DND-41 (cell line): ENCODE measurements at regions not wholly inside any gene's neighbourhood (a gene's known extent, or its start where the extent isn't known, plus 50 kb on each side); places are given as distances from the start of the nearest gene placed in this dataset.

ENCODE experiments used
- ATAC-seq: fragments of 200-7000 bp; cut with Tn5 transposase; 3 replicates; pipeline ENCODE4 v1.9.1; 2021; ENCODE audit warnings: low read depth; ENCODE audit not compliant: insufficient read depth
- DNase-seq: peaks from one replicate; pipeline ENCODE4 v3.0.0-alpha.2; 2020
- H2AFZ ChIP-seq: 2 replicates; pipeline ENCODE4 v1.6.0; 2012; ENCODE audit warnings: low read depth, low read length
- H3K27ac ChIP-seq: 2 replicates; pipeline ENCODE4 v1.5.1; 2012; ENCODE audit warnings: low read length, inconsistent platforms
- H3K27me3 ChIP-seq: fragments of 200-600 bp; sonication (generic); 2 replicates; pipeline ENCODE4 v1.6.0; 2012; ENCODE audit warnings: low read length, mild to moderate bottlenecking, inconsistent platforms; ENCODE audit not compliant: insufficient read depth, poor library complexity
- H3K36me3 ChIP-seq: 2 replicates; pipeline ENCODE4 v1.5.1; 2012; ENCODE audit warnings: low read length, inconsistent platforms; ENCODE audit not compliant: insufficient read depth
- H3K4me1 ChIP-seq: 2 replicates; pipeline ENCODE4 v1.5.1; 2012; ENCODE audit warnings: mild to moderate bottlenecking, low read length; ENCODE audit not compliant: insufficient read depth
- H3K4me2 ChIP-seq: 2 replicates; pipeline ENCODE4 v1.6.0; 2012; ENCODE audit warnings: mild to moderate bottlenecking, moderate library complexity, low read length, inconsistent platforms; ENCODE audit not compliant: insufficient read depth
- H3K4me3 ChIP-seq, 2 experiments: fragments of 200-600 bp in 1 of 2; shearing (Covaris generic) in 1 of 2; 2 replicates each; pipeline ENCODE4 v1.5.1; 2012 to 2016; ENCODE audit warnings: inconsistent platforms in 2 of 2, low read length in 2 of 2, mild to moderate bottlenecking in 2 of 2, low read depth in 1 of 2, moderate library complexity in 1 of 2
- H3K79me2 ChIP-seq: 2 replicates; pipeline ENCODE4 v1.6.0; 2012; ENCODE audit warnings: low read length, inconsistent platforms; ENCODE audit not compliant: insufficient read depth
- H3K9ac ChIP-seq: 2 replicates; pipeline ENCODE4 v1.6.0; 2012; ENCODE audit warnings: low read depth, mild to moderate bottlenecking, inconsistent platforms, low read length, moderate library complexity
- H3K9me3 ChIP-seq: 2 replicates; pipeline ENCODE4 v1.5.1; 2012; ENCODE audit warnings: low read length, moderate library complexity, mild to moderate bottlenecking, inconsistent platforms; ENCODE audit not compliant: insufficient read depth, severe bottlenecking
- H4K20me1 ChIP-seq: 2 replicates; pipeline ENCODE4 v1.6.0; 2012; ENCODE audit warnings: low read length; ENCODE audit not compliant: insufficient read depth
- CTCF ChIP-seq: IDR thresholded peaks from 2 replicates; pipeline ENCODE4 v1.5.1; 2012; ENCODE audit warnings: borderline replicate concordance, low read length, moderate library complexity, mild to moderate bottlenecking; ENCODE audit not compliant: poor library complexity, severe bottlenecking; ENCODE audit errors: extremely low read depth
- EZH2 ChIP-seq: IDR thresholded peaks from 3 replicates; pipeline ENCODE4 v1.6.1; 2012; ENCODE audit warnings: borderline replicate concordance, low read depth, mild to moderate bottlenecking, moderate library complexity, low read length, inconsistent platforms; ENCODE audit not compliant: severe bottlenecking

- Histone ChIP-seq H3K4me1 (no peaks in the 10 kb centered on the region), H3K9ac (no peak overlapping the region), H3K4me2 (no peak overlapping the region), H3K79me2 (no peaks in the 10 kb centered on the region), H2AFZ (no peak overlapping the region), H3K27me3 (no peaks in the 10 kb centered on the region), H3K9me3 (peaks cover 4% of the 10 kb centered on the region), H3K27ac (no peak overlapping the region), H4K20me1 (no peaks in the 10 kb centered on the region), H3K4me3 (no peak overlapping the region), H3K36me3 (no peaks in the 10 kb centered on the region)
- DNase-seq (no peak), ATAC-seq (no peak)
- TF ChIP-seq CTCF, result no peak
- no peak for TF ChIP-seq EZH2
These were observed 630.0 kb upstream of the ADGRL2 start for GRCh38 chr1:81170721-81171120.

- Histone ChIP-seq H3K4me2 (no peak overlapping the region), H3K4me3 (no peak overlapping the region), H3K4me1 (no peaks in the 10 kb centered on the region), H3K9ac (no peak overlapping the region), H3K9me3 (no peaks in the 10 kb centered on the region), H3K27ac (no peak overlapping the region), H3K27me3 (no peaks in the 10 kb centered on the region), H2AFZ (no peak overlapping the region), H3K36me3 (no peaks in the 10 kb centered on the region), H4K20me1 (no peaks in the 10 kb centered on the region), H3K79me2 (no peaks in the 10 kb centered on the region)
- ATAC-seq (no peak), DNase-seq (no peak)
- no peak for TF ChIP-seq EZH2
- no peak for TF ChIP-seq CTCF
These were observed 634.8 kb upstream of the ADGRL2 start for GRCh38 chr1:81165963-81166362.

DNA sequence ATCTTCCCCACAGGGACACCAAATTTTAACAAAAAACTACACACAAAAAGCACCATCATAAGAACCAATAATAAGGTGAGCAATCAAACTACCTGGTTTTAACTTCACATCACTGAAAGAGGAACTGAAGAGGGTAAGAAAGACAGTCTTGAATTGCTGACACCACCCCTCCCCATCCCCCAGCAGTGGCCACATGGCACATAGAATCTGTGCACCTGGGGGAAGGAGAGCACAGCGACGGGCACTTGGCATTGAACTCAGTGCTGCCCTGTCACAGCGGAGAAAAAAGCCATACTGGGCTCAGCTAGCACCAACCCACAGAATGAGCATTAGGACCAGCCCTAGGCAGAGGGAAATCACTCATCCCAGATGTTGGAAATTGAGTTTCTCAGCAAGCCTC, 640.0 kb upstream of the ADGRL2 start:
- Histone ChIP-seq H3K79me2 (no peaks in the 10 kb centered on the region), H3K4me1 (no peaks in the 10 kb centered on the region), H3K36me3 (no peaks in the 10 kb centered on the region), H2AFZ (no peak overlapping the region), H3K9ac (no peak overlapping the region), H3K4me3 (no peak overlapping the region), H3K4me2 (no peak overlapping the region), H4K20me1 (no peaks in the 10 kb centered on the region), H3K9me3 (no peaks in the 10 kb centered on the region), H3K27ac (no peak overlapping the region), H3K27me3 (no peaks in the 10 kb centered on the region)
- ATAC-seq (no peak), DNase-seq (no peak)
- TF ChIP-seq CTCF, result no peak
- TF ChIP-seq EZH2, result no peak

DNA sequence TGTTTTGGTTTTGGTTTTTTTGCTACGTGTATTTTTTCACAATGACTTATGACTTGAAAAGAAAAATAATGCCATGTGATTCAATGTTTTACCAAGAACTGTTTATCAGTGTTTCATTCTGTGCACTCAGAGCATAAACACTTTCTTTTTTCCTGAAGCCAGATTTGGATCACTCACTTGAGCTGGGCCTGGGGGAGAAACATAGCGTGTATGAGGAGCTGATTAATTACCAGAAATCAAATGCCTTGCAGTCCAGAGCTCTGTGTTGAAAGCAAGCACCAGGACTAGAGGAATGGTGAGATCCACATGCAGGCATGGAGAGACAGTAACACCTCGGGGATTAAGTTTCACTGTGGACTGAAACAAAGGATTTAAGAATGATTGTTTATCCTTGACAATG, 642.1 kb upstream of the ADGRL2 start:
- Histone ChIP-seq H4K20me1 (no peaks in the 10 kb centered on the region), H2AFZ (no peak overlapping the region), H3K9me3 (no peaks in the 10 kb centered on the region), H3K36me3 (no peaks in the 10 kb centered on the region), H3K27me3 (no peaks in the 10 kb centered on the region), H3K4me3 (no peak overlapping the region), H3K79me2 (no peaks in the 10 kb centered on the region), H3K9ac (no peak overlapping the region), H3K27ac (no peak overlapping the region), H3K4me2 (no peak overlapping the region), H3K4me1 (no peaks in the 10 kb centered on the region)
- no peak for DNase-seq
- ATAC-seq, result no peak
- TF ChIP-seq EZH2 (no peak), CTCF (no peak)
